ENCODE measurements at regions not wholly inside any gene's neighbourhood (a gene's known extent, or its start where the extent isn't known, plus 50 kb on each side); places are given as distances from the start of the nearest gene placed in this dataset.
"Not testable (repeated sequence)": the region's sequence is repeated elsewhere in the genome, so short reads cannot be mapped to it uniquely, and the experiment has no call there.

DNA sequence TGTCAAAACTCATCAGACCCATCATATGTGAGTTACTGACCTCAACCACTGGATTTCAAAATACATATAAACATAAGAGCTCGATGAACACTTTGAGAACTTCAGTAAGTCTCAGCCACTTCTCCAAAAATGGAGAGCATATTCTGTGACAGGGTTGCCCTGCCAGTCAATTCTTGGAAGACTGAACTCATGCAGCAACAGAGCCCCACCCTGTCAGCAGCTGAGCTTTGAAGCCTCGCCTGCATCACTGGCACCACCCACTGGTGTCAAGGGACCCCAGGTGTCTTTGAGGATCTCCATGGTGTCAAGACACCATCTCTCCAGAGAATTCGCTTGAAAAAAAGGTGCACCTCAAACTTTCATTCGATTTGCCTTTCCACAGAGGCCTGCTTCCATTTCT, 420.1 kb downstream of the SPATA31A1 start:
- TF ChIP-seq, protein P1, sequence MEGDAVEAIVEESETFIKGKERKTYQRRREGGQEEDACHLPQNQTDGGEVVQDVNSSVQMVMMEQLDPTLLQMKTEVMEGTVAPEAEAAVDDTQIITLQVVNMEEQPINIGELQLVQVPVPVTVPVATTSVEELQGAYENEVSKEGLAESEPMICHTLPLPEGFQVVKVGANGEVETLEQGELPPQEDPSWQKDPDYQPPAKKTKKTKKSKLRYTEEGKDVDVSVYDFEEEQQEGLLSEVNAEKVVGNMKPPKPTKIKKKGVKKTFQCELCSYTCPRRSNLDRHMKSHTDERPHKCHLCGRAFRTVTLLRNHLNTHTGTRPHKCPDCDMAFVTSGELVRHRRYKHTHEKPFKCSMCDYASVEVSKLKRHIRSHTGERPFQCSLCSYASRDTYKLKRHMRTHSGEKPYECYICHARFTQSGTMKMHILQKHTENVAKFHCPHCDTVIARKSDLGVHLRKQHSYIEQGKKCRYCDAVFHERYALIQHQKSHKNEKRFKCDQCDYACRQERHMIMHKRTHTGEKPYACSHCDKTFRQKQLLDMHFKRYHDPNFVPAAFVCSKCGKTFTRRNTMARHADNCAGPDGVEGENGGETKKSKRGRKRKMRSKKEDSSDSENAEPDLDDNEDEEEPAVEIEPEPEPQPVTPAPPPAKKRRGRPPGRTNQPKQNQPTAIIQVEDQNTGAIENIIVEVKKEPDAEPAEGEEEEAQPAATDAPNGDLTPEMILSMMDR (IDR thresholded peaks at IDR 0.05; ENCODE audit: low read length) = not testable (repeated sequence)
- not testable (repeated sequence) for TF ChIP-seq EZH2 (optimal IDR thresholded peaks at IDR 0.05; ENCODE audit: low read depth, low read length)
